NCI-H1694 (cell line): ENCODE measurements at regions not wholly inside any gene's neighbourhood (a gene's known extent, or its start where the extent isn't known, plus 50 kb on each side); places are given as distances from the start of the nearest gene placed in this dataset.

Experiments used
- DNase-seq: peaks from one replicate; lab custom pipeline; 2025; lab: John Stamatoyannopoulos, UW

- no peak for DNase-seq
Measured at GRCh38 chr16:9251026-9251425, 159.6 kb downstream of the HAPSTR1 start.

- DNase-seq, result no peak
Measured at GRCh38 chr16:9254863-9255262, 163.4 kb downstream of the HAPSTR1 start.

DNA sequence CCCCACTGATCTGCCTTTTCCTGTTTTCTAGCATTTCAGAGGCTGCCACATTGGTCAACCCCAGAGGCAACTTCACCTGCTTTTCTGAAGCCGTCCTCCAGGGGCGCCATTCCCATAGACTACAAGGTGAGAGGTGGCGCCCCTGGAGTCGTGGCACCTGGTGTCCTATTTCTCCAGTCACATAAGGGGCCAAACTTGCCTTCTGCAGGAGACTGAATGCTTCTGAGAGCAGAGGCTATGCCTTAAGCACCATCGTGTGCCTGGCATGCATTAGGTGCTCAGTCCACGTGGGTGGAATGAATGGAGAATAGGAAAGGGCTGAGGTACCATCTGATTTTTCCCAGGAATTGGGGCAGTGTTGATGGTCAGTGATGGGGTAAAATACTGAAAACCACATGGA is 164.8 kb downstream of the HAPSTR1 start:
- no peak for DNase-seq

DNA sequence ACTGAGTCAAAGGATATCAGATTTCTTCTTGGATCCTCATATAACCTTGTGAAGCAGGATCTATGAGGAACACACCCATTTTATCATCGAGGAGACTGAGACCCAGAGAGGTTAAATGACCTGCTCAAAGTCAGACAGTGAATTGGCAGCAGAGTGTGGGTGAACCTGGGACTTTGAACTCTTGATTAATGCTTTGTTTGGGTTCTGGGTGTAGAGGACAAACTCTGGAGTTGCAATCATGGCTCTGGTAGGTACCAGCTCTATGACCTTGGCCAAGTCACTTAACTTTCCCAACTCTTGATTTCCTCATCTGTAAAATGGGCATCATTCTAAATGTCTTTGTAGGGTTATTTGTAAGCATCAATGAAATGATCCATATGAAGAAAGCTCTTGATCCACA is 166.4 kb downstream of the HAPSTR1 start:
- DNase-seq, result no peak

- peak; percentile 4 for DNase-seq
Measured at GRCh38 chr16:9258423-9259051, 167.1 kb downstream of the HAPSTR1 start.

GRCh38 chr16:9259914-9260608 is 168.6 kb downstream of the HAPSTR1 start:
- DNase-seq, result no peak

GRCh38 chr16:9260666-9261065 is 169.2 kb downstream of the HAPSTR1 start:
- no peak for DNase-seq

- no peak for DNase-seq
Measured at GRCh38 chr16:9261376-9261775, 169.9 kb downstream of the HAPSTR1 start.

DNA sequence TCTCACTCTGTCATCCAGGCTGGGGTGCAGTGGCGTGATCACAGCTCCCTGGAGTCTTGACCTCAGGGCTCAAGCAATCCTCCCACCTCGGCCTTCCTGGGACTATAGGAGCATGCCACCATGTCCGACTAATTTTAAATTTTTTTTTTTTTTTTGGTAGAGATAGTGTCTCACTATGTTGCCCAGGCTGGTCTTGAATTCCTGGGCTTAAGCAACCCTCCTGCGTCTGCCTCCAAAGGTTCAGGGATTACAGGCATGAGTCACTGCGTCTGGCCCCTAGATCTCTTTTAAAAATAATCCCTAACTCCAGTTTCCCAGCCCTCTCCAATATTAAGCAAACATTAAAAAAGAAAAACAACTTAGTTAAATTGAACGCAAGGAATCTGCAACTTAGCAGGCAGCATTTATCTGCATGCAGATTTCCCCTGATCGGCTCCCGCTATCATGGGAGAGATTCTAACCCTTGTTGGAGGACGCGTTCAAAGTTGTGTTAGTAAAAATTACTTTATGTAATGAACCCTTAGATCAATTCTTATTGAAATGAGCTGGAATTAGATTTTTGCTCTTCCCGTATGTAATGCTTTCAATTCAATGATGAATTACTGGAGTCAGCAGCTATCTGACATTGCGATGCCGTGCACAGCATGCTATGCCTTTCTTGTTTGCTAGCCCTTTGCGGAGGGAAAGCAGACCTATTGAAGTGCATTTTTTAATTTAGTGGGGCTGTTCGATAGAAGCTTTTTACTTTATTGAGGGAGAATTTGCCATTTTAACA is 171.7 kb downstream of the HAPSTR1 start:
- no peak for DNase-seq

DNA sequence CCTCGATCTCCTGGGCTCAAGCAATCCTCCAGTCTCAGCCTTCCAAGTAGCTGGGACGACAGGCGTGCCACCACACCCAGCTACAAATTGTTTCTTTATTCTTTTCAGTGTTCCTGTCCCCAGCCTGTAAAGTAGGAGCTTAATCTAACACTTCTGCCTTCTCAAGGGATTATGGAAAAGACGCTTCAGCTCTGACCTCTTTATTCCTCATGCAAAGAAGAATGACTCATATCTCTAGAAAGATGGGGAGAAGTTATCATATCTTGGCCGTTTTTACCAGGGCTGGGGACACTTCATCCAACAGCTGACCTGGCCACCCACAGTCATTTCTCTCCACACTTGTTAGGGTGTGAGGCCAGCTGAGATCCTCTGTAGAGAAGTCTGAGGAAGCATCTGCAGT is 172.6 kb downstream of the HAPSTR1 start:
- no peak for DNase-seq

DNA sequence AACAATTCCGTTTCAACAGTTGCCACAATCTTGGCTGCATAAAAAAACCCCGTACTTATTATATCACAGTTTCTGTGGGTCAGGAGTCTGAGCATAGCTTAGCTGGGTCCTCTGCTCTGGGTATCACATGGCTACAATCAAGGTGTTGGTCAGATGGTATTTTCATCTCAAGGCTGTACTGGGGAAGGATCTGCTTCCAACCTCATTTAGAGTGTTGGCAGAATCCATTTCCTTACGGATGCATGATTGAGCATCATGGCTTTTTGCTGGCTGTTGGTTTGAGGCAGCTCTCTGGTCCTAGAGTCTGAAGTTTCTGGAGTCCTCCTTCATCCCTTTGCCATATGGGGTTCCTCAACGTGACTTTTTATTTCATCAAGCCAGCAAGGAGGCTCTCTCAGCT is 177.0 kb downstream of the HAPSTR1 start:
- DNase-seq, result no peak

GRCh38 chr16:9270424-9270823 is 179.0 kb downstream of the HAPSTR1 start:
- no peak for DNase-seq

GRCh38 chr16:9270941-9271340 is 179.5 kb downstream of the HAPSTR1 start:
- no peak for DNase-seq

DNA sequence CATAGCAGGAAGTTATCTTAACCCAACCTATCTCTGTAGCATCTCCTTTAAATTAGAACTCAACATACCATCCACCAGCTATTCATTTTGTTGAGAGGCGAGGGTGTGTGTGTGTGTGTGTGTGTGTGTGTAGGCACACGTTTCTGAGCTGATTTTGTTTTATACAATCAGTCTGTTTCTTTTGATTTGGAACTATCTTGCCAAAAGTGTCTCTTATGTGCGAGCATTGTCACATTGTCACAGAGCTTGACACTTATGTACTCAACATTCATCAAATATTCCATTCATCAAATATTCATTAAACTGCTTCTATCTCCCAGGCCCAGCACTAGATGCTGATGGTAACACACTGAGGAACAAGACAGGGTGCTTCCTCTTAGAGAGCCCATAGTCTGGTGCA is 180.4 kb downstream of the HAPSTR1 start:
- no peak for DNase-seq

DNA sequence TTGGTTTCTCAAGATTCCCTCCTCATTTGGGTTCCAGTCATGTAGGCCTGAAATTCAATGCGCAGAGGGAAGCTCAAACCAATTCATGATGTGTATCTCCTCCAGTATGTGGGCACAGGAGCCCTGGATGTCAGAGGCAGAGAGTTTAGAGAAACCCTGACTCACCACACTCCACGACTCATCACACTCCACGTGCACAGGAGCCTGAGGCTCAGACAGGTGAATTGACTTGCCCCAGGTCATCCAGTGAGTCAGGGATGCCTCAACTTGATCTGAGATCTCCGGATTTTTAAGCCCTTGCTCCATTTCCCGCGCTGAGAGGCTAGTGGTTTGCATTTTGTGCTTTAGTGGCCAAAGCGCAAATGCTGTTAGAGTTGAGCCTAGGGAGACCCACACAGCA is 183.9 kb downstream of the HAPSTR1 start:
- no peak for DNase-seq

DNA sequence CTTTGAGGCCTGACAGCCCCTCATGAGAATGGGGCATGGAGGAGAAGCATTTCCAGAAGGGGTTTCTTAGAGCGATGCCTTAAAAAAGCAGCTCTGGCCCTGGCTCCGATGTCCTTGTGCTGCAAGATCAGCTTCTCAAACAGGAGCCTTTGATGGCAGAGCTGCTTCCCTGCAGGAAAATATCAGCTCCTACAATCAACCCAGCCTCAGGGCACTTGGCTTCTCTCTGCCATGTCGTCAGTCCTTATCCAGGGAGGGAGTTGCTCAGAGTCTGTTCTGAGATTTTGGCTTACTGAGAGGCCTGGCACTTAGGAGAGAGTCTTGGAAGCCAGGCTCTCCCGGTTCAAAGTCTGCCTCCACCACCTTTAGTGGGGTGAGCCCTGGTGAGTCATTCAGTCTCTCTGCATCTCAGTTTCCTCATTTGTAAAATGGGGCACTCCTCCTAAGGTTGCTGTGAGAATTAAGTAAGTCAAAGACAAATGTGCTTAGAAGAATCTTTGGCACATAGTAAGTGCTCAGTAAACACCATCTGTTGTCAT is 184.4 kb downstream of the HAPSTR1 start:
- no peak for DNase-seq

GRCh38 chr16:9279291-9280068 is 188.0 kb downstream of the HAPSTR1 start:
- no peak for DNase-seq

- no peak for DNase-seq
Measured at GRCh38 chr16:9280069-9280466, 188.6 kb downstream of the HAPSTR1 start.

DNA sequence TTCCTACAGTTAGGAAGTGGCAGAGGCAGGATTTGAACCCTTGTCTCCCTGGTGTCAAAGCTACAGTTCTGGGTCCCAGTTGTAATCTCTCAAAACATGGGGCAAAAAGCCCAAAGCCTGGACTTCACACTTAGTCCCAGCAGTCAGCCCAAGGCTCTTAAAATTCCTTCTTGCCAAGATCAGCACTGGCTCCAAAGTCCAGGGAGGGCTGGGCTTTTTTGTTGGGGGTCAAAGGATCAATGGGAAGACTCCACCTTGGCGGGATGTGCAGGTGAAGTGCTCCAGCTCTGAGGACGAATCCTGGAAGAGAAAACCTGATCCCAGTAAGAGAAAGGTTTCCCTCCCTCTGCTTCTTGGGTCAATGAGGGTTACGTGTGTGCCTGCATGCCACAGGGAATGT is 195.5 kb downstream of the HAPSTR1 start:
- no peak for DNase-seq

DNA sequence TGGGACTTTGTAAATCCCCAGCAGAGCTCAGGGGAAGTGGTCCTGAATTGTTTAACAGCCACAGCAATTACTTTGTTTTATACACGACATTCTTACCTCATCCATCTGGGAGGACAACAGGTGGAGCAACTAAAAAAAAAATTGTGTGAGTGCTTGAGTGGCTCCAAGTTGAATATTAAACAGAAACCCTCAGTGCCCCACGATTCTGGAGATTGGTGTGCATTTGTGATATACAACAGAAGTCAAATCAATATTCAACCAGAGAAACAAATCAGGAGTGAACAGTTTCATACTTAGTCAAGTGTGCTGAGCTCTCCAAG is 204.8 kb downstream of the HAPSTR1 start:
- no peak for DNase-seq

DNA sequence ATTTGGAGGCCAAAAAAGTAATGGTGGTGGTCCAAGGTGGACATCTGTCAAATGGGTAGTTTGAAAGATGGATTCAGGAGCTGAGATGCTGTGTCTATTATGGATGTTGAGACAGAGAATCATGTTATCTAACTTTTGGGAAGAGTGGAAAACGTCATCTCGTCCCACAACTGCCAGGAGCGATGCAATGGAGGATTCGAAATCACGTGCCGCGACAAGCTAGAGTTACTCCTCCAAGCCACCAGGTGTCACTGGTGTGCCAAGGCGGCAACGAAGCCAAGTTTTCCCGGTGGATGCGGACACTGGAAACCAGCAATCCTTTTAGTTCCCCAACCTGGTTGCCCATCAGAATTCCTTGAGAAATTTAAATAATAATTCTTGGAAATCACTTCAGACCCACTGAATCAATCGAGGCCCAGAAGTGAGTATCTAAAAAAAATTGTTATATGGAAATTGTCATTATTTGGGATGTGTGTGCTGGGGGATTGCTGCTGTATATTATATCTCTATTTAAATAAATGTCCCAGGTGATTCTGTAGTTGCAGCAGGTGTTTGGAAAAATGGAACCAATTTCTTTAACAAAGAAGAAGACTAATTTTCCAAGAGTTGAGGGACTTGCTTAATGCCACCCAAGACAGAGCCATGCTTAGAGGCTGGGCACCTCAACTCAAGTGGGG is 206.1 kb downstream of the HAPSTR1 start:
- DNase-seq, result no peak

GRCh38 chr16:9300252-9300651 is 208.8 kb downstream of the HAPSTR1 start:
- no peak for DNase-seq
